HCT116 (cell line): ENCODE measurements at regions not wholly inside any gene's neighbourhood (a gene's known extent, or its start where the extent isn't known, plus 50 kb on each side); places are given as distances from the start of the nearest gene placed in this dataset.

Experiments used
- ATAC-seq: fragments of 200-7000 bp; cut with Tn5 transposase; 2 replicates; pipeline ENCODE4 v1.9.1; 2020; ENCODE audit warnings: mild to moderate bottlenecking, moderate library complexity
- BruUV-seq: library from RNA; stranded (reverse); fragments of 400-500 nt; replicated peaks from 2 replicates; lab custom pipeline; 2021; lab: Mats Ljungman, UMichigan
- CTCF ChIA-PET: fragments of 300-600 bp; sonication (Branson Sonifier 250); formaldehyde crosslinking; loops from one replicate; lab custom pipeline; 2021; ENCODE audit warnings: antibody characterized with exemption; lab: Charles Lee
- POLR2A ChIA-PET: fragments of 300-600, 350-600 bp; sonication (Branson Sonifier 250); formaldehyde crosslinking; loops from one replicate; lab custom pipeline; 2021; ENCODE audit warnings: antibody characterized with exemption; lab: Charles Lee
- RAD21 ChIA-PET, 2 experiments: fragments of 300-600 bp; sonication (Branson Sonifier 250); formaldehyde crosslinking; loops; one replicate each; lab custom pipeline; 2023; ENCODE audit warnings: low total read pairs in 2 of 2; ENCODE audit not compliant: uncharacterized antibody in 2 of 2, unreplicated experiment in 2 of 2, low non-redundant PET in 1 of 2; lab: Charles Lee
- DNase-seq: peaks from one replicate; pipeline ENCODE4 v3.0.0-alpha.2; 2010; ENCODE audit warnings: low read depth, low spot score
- H2AFZ ChIP-seq: fragments of 200-600 bp; shearing (Covaris generic), sonication (generic); 2 replicates; pipeline ENCODE4 v1.6.1; 2017; ENCODE audit warnings: low read depth, mixed run types, mixed read lengths, antibody characterized with exemption, low read length; ENCODE audit not compliant: poor library complexity, severe bottlenecking
- H3K27ac ChIP-seq: 2 replicates; pipeline ENCODE4 v1.5.1; 2012; ENCODE audit warnings: low read depth, low read length
- H3K27me3 ChIP-seq: fragments of 200-600 bp; sonication (generic); 2 replicates; pipeline ENCODE4 v1.6.1; 2016; ENCODE audit warnings: mixed run types, low read length, mixed read lengths; ENCODE audit not compliant: insufficient read depth
- H3K36me3 ChIP-seq, 2 experiments: fragments of 200-500 bp in 1 of 2; fragments of 200-600 bp in 1 of 2; sonication (Bioruptor generic) in 1 of 2; sonication (generic) in 1 of 2; 2 replicates each; pipeline versions ENCODE4 v1.5.1 to v1.6.1; 2014 to 2016; ENCODE audit warnings: low read length in 2 of 2, inconsistent platforms in 1 of 2, mixed read lengths in 1 of 2, mixed run types in 1 of 2; ENCODE audit not compliant: insufficient read depth in 2 of 2, control insufficient read depth in 1 of 2
- H3K4me1 ChIP-seq, 2 experiments: fragments of 200-600 bp in 1 of 2; sonication (generic) in 1 of 2; 2 replicates each; pipeline versions ENCODE4 v1.5.1 to v1.6.1; 2012 to 2017; ENCODE audit warnings: low read length in 2 of 2, inconsistent platforms in 1 of 2, mild to moderate bottlenecking in 1 of 2, mixed read lengths in 1 of 2, mixed run types in 1 of 2, moderate library complexity in 1 of 2; ENCODE audit not compliant: insufficient read depth in 2 of 2, control insufficient read depth in 1 of 2
- H3K4me2 ChIP-seq: fragments of 200-600 bp; sonication (generic); 2 replicates; pipeline ENCODE4 v1.6.1; 2017; ENCODE audit warnings: mixed run types, low read length, mixed read lengths
- H3K4me3 ChIP-seq, 2 experiments: fragments of 200-600 bp in 1 of 2; sonication (generic) in 1 of 2; replicated peaks in 1 of 2; 2 replicates each; pipeline ENCODE4 v1.5.1; 2011 to 2016; ENCODE audit warnings: low read length in 2 of 2, control low read depth in 1 of 2, low read depth in 1 of 2, mild to moderate bottlenecking in 1 of 2, mixed read lengths in 1 of 2, mixed run types in 1 of 2
- H3K79me2 ChIP-seq: fragments of 200-600 bp; sonication (generic); 2 replicates; pipeline ENCODE4 v1.6.1; 2017; ENCODE audit warnings: mild to moderate bottlenecking, mixed run types, low read length, moderate library complexity, mixed read lengths; ENCODE audit not compliant: insufficient read depth
- H3K9ac ChIP-seq: fragments of 200-600 bp; sonication (generic); 2 replicates; pipeline ENCODE4 v1.6.1; 2016; ENCODE audit warnings: low read length, mixed read lengths
- H3K9me2 ChIP-seq: fragments of 200-600 bp; sonication (generic), shearing (Covaris generic); 2 replicates; pipeline ENCODE4 v1.6.1; 2017; ENCODE audit warnings: mixed run types, mild to moderate bottlenecking, moderate library complexity; ENCODE audit not compliant: insufficient read depth
- H3K9me3 ChIP-seq, 2 experiments: fragments of 200-500 bp in 1 of 2; fragments of 200-600 bp in 1 of 2; sonication (Bioruptor generic) in 1 of 2; sonication (generic) in 1 of 2; 2 replicates each; pipeline ENCODE4 v1.6.1; 2014 to 2017; ENCODE audit warnings: low read length in 2 of 2, mixed read lengths in 2 of 2, inconsistent platforms in 1 of 2, low read depth in 1 of 2, mild to moderate bottlenecking in 1 of 2, mixed run types in 1 of 2, moderate library complexity in 1 of 2; ENCODE audit not compliant: control insufficient read depth in 1 of 2, insufficient read depth in 1 of 2
- H4K20me1 ChIP-seq: fragments of 200-600 bp; sonication (generic), shearing (Covaris generic); 2 replicates; pipeline ENCODE4 v1.6.1; 2017; ENCODE audit warnings: mixed run types, mild to moderate bottlenecking, moderate library complexity; ENCODE audit not compliant: insufficient read depth
- CBX3 ChIP-seq: IDR thresholded peaks from 2 replicates; pipeline ENCODE4 v1.6.1; 2012; ENCODE audit warnings: low read depth
- CEBPB ChIP-seq: IDR thresholded peaks from 2 replicates; pipeline ENCODE4 v1.6.1; 2012; ENCODE audit warnings: low read depth
- CTCF ChIP-seq, 3 experiments: fragments of 200-600 bp in 1 of 3; sonication (generic) in 1 of 3; IDR thresholded peaks in 2 of 3; conservative IDR thresholded peaks in 1 of 3; 2 replicates each; pipeline ENCODE4 v1.5.1; 2012 to 2017; ENCODE audit warnings: low read depth in 2 of 3, low read length in 2 of 3, antibody characterized with exemption in 1 of 3, borderline replicate concordance in 1 of 3, control low read depth in 1 of 3, mild to moderate bottlenecking in 1 of 3, mixed read lengths in 1 of 3, mixed run types in 1 of 3, moderate library complexity in 1 of 3; ENCODE audit not compliant: insufficient read depth in 1 of 3
- EZH2 ChIP-seq: fragments of 200-600 bp; sonication (generic); IDR thresholded peaks from 2 replicates; pipeline ENCODE4 v1.6.1; 2017; ENCODE audit warnings: antibody characterized with exemption, mixed run types
- JUND ChIP-seq: IDR thresholded peaks from 2 replicates; pipeline ENCODE4 v1.6.1; 2012
- MAX ChIP-seq: IDR thresholded peaks from 2 replicates; pipeline ENCODE4 v1.6.1; 2012
- POLR2A ChIP-seq: IDR thresholded peaks from 2 replicates; pipeline ENCODE4 v1.7.0; 2011; ENCODE audit warnings: borderline replicate concordance; ENCODE audit not compliant: insufficient read depth, insufficient read length; ENCODE audit errors: extremely low read depth
- POLR2AphosphoS5 ChIP-seq: IDR thresholded peaks from 2 replicates; pipeline ENCODE4 v1.6.1; 2011; ENCODE audit warnings: mild to moderate bottlenecking, low read depth, low read length, moderate library complexity
- RAD21 ChIP-seq: IDR thresholded peaks from 2 replicates; pipeline ENCODE4 v1.6.1; 2012; ENCODE audit warnings: low read depth, mild to moderate bottlenecking
- SP1 ChIP-seq: IDR thresholded peaks from 2 replicates; pipeline ENCODE4 v1.6.1; 2012; ENCODE audit warnings: low read depth
- SRF ChIP-seq: IDR thresholded peaks from 2 replicates; pipeline ENCODE4 v1.6.1; 2012; ENCODE audit warnings: low read depth
- ZBTB33 ChIP-seq: IDR thresholded peaks from 2 replicates; pipeline ENCODE4 v1.6.1; 2011; ENCODE audit warnings: mild to moderate bottlenecking, low read length, moderate library complexity; ENCODE audit not compliant: insufficient replicate concordance; ENCODE audit errors: extremely low read depth
- ZNF274 ChIP-seq: fragments of 200-500 bp; sonication (Bioruptor generic); IDR thresholded peaks from 2 replicates; pipeline ENCODE4 v1.6.1; 2014; ENCODE audit warnings: mild to moderate bottlenecking, low read depth, low read length, inconsistent platforms
- intact Hi-C: fragments of 100-400 bp; cut with micrococcal nuclease; formaldehyde crosslinking; loops from 2 replicates; pipeline ENCODE4 v1.10.0; 2022

- TF ChIP-seq ZBTB33 (no peak), SP1 (no peak), ZNF274 (no peak), EZH2 (no peak), POLR2A (no peak), CTCF (IDR thresholded peaks at IDR 0.05 in 2 of 3, conservative IDR thresholded peaks at IDR 0.05 in 1 of 3; ENCODE audit: borderline replicate concordance in 1 of 3, insufficient read depth in 1 of 3, low read depth in 2 of 3, low read length in 2 of 3) (no peak)
These were observed 148.8 kb downstream of the CPEB2 start (continued) for GRCh38 chr4:15151033-15151432.

- ChIA-PET CTCF (no interaction called here), POLR2A (no interaction called here), RAD21 (no interaction called here)
- TF ChIP-seq MAX, result no peak
- TF ChIP-seq POLR2A, result no peak
- no peak for TF ChIP-seq SRF
- no peak for TF ChIP-seq CBX3
- TF ChIP-seq POLR2AphosphoS5, result no peak
- no peak for TF ChIP-seq SP1
- TF ChIP-seq CEBPB, result no peak
- no peak for TF ChIP-seq JUND
- TF ChIP-seq RAD21, result no peak
- no peaks in the 10 kb centered on the region for H3K27me3 ChIP-seq
- no peak overlapping the region for H3K4me3 ChIP-seq
- intact Hi-C loops, result no loop called here
- H3K27ac ChIP-seq, result no peak overlapping the region
- peaks cover 15 to 23% of the 10 kb centered on the region in 2 experiments for H3K4me1 ChIP-seq
- no peaks in the 10 kb centered on the region for H3K36me3 ChIP-seq
- ATAC-seq (no peak), DNase-seq (no peak)
- no peaks in the 10 kb centered on the region for H3K9me3 ChIP-seq
- no peak overlapping the region for H3K9ac ChIP-seq
- no peaks in the 10 kb centered on the region for H3K9me2 ChIP-seq
- no peaks in the 10 kb centered on the region for H3K79me2 ChIP-seq
- no TSS peak for BruUV-seq
- no peak overlapping the region for H2AFZ ChIP-seq
- H3K4me2 ChIP-seq, result no peak overlapping the region
- no peaks in the 10 kb centered on the region for H4K20me1 ChIP-seq
These were observed 151.4 kb downstream of the CPEB2 start for GRCh38 chr4:15153662-15154061.
